GM18870 (cell line): ENCODE measurements at regions not wholly inside any gene's neighbourhood (a gene's known extent, or its start where the extent isn't known, plus 50 kb on each side); places are given as distances from the start of the nearest gene placed in this dataset.

ENCODE experiments used
- ATAC-seq: cut with Tn5 transposase; IDR thresholded peaks from one replicate; pipeline ENCODE4 v1.9.1; 2021; ENCODE audit warnings: moderate library complexity; ENCODE audit not compliant: unreplicated experiment

- no peak for ATAC-seq
Measured at GRCh38 chr10:90317172-90317571, 540.7 kb downstream of the HTR7 start.

- no peak for ATAC-seq
Measured at GRCh38 chr10:90318659-90319058, 539.2 kb downstream of the HTR7 start.

- ATAC-seq: peak; percentile 95
Measured at GRCh38 chr10:90319188-90319914, 538.5 kb downstream of the HTR7 start.

- no peak for ATAC-seq
Measured at GRCh38 chr10:90321132-90321816, 536.6 kb downstream of the HTR7 start.

- ATAC-seq: no peak
Measured at GRCh38 chr10:90326498-90327267, 531.2 kb downstream of the HTR7 start.

GRCh38 chr10:90327611-90328010 is 530.2 kb downstream of the HTR7 start:
- ATAC-seq: no peak

- no peak for ATAC-seq
Measured at GRCh38 chr10:90328459-90328858, 529.4 kb downstream of the HTR7 start.

GRCh38 chr10:90328896-90329295 is 528.9 kb downstream of the HTR7 start:
- no peak for ATAC-seq

GRCh38 chr10:90337316-90337715 is 520.5 kb downstream of the HTR7 start:
- no peak for ATAC-seq

- ATAC-seq: no peak
Measured at GRCh38 chr10:90342480-90342879, 515.4 kb downstream of the HTR7 start.

GRCh38 chr10:90344226-90344625 is 513.6 kb downstream of the HTR7 start:
- no peak for ATAC-seq

GRCh38 chr10:90347239-90347638 is 510.6 kb downstream of the HTR7 start:
- ATAC-seq: no peak

- no peak for ATAC-seq
Measured at GRCh38 chr10:90350122-90350521, 507.7 kb downstream of the HTR7 start.

GRCh38 chr10:90352288-90352687 is 505.6 kb downstream of the HTR7 start:
- ATAC-seq: no peak

GRCh38 chr10:90354914-90355313 is 502.9 kb downstream of the HTR7 start:
- ATAC-seq: no peak

GRCh38 chr10:90363799-90364483 is 493.9 kb downstream of the HTR7 start:
- no peak for ATAC-seq

GRCh38 chr10:90372451-90372850 is 485.4 kb downstream of the HTR7 start:
- no peak for ATAC-seq

- no peak for ATAC-seq
Measured at GRCh38 chr10:90373911-90374310, 483.9 kb downstream of the HTR7 start.

- ATAC-seq: no peak
Measured at GRCh38 chr10:90378524-90379076, 479.2 kb downstream of the HTR7 start.

GRCh38 chr10:90381468-90381867 is 476.4 kb downstream of the HTR7 start:
- no peak for ATAC-seq

GRCh38 chr10:90389876-90390275 is 468.0 kb downstream of the HTR7 start:
- ATAC-seq: no peak
